DMS153 (cell line): ENCODE measurements at regions not wholly inside any gene's neighbourhood (a gene's known extent, or its start where the extent isn't known, plus 50 kb on each side); places are given as distances from the start of the nearest gene placed in this dataset.
"Not testable (repeated sequence)": the region's sequence is repeated elsewhere in the genome, so short reads cannot be mapped to it uniquely, and the experiment has no call there.

Experiments used
- DNase-seq: peaks from one replicate; lab custom pipeline; 2025; lab: John Stamatoyannopoulos, UW

- no peak for DNase-seq
Measured at GRCh38 chr2:53610260-53610659, 157.3 kb upstream of the CHAC2 start.

- DNase-seq = no peak
Measured at GRCh38 chr2:53609551-53609950, 158.1 kb upstream of the CHAC2 start.

- DNase-seq = no peak
Measured at GRCh38 chr2:53608293-53608692, 159.3 kb upstream of the CHAC2 start.

- DNase-seq = peak; percentile 44
Measured at GRCh38 chr2:53600815-53601214, 166.8 kb upstream of the CHAC2 start.

- not testable (repeated sequence) for DNase-seq
Measured at GRCh38 chr2:53586733-53587612, 180.6 kb upstream of the CHAC2 start.

- DNase-seq = no peak
Measured at GRCh38 chr2:53584986-53585385, 182.6 kb upstream of the CHAC2 start.

- DNase-seq = no peak
Measured at GRCh38 chr2:53583583-53583982, 184.0 kb upstream of the CHAC2 start.

- no peak for DNase-seq
Measured at GRCh38 chr2:53582556-53582955, 185.0 kb upstream of the CHAC2 start.

- DNase-seq = no peak
Measured at GRCh38 chr2:53576166-53576565, 191.4 kb upstream of the CHAC2 start.

GRCh38 chr2:53575721-53576124 is 191.9 kb upstream of the CHAC2 start:
- DNase-seq = no peak

GRCh38 chr2:53572696-53573095 is 194.9 kb upstream of the CHAC2 start:
- no peak for DNase-seq

- DNase-seq = no peak
Measured at GRCh38 chr2:53569957-53570727, 197.5 kb upstream of the CHAC2 start.

- DNase-seq = no peak
Measured at GRCh38 chr2:53568469-53568868, 199.1 kb upstream of the CHAC2 start.

GRCh38 chr2:53567073-53567472 is 200.5 kb upstream of the CHAC2 start:
- no peak for DNase-seq

- no peak for DNase-seq
Measured at GRCh38 chr2:53562407-53562806, 205.2 kb upstream of the CHAC2 start.

- DNase-seq = no peak
Measured at GRCh38 chr2:53561155-53561554, 206.4 kb upstream of the CHAC2 start.

GRCh38 chr2:53559302-53559966 is 208.2 kb upstream of the CHAC2 start:
- no peak for DNase-seq

- no peak for DNase-seq
Measured at GRCh38 chr2:53558867-53559266, 208.7 kb upstream of the CHAC2 start.

GRCh38 chr2:53549497-53549896 is 218.1 kb upstream of the CHAC2 start:
- no peak for DNase-seq

GRCh38 chr2:53545604-53546003 is 222.0 kb upstream of the CHAC2 start:
- DNase-seq = no peak

GRCh38 chr2:53544871-53545558 is 222.6 kb upstream of the CHAC2 start:
- DNase-seq = no peak

- DNase-seq = no peak
Measured at GRCh38 chr2:53543083-53543482, 224.5 kb upstream of the CHAC2 start.
